ENCODE measurements at regions not wholly inside any gene's neighbourhood (a gene's known extent, or its start where the extent isn't known, plus 50 kb on each side); places are given as distances from the start of the nearest gene placed in this dataset.

DNA sequence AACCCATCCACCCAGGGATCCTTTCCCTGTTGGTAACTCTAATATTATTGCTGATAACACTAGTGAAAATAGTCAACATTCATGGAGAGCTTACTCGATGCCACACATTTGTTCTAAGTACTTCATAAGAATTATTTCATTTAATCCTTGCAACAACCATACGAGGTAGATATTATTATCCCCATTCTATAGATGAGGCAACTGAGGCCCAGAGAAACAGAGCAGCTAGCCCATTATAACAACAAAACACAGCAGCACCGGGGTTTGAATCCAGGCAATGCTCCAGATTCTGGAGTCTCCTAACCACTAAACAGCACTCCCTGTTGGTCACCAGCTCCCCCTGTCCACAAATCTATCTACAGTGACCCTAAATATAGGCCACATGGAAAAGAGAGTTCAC lies 90.4 kb upstream of the PKDCC start:
- Histone ChIP-seq H3K27ac (no peak overlapping the region), H3K27me3 (replicated peaks in 1 of 7) (no peaks in the 10 kb centered on the region), H3K4me1 (peaks cover 0 to 31% (median 18%) of the 10 kb centered on the region in 6 donors), H3K9me3 (no peaks in the 10 kb centered on the region), H3K4me3 (no peak overlapping the region), H3K36me3 (no peaks in the 10 kb centered on the region)
- DNase-seq: no peak
- TF ChIP-seq, protein P1, sequence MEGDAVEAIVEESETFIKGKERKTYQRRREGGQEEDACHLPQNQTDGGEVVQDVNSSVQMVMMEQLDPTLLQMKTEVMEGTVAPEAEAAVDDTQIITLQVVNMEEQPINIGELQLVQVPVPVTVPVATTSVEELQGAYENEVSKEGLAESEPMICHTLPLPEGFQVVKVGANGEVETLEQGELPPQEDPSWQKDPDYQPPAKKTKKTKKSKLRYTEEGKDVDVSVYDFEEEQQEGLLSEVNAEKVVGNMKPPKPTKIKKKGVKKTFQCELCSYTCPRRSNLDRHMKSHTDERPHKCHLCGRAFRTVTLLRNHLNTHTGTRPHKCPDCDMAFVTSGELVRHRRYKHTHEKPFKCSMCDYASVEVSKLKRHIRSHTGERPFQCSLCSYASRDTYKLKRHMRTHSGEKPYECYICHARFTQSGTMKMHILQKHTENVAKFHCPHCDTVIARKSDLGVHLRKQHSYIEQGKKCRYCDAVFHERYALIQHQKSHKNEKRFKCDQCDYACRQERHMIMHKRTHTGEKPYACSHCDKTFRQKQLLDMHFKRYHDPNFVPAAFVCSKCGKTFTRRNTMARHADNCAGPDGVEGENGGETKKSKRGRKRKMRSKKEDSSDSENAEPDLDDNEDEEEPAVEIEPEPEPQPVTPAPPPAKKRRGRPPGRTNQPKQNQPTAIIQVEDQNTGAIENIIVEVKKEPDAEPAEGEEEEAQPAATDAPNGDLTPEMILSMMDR (IDR thresholded peaks at IDR 0.05 in 8 of 11, conservative IDR thresholded peaks at IDR 0.05 in 3 of 11): no peak
- TF ChIP-seq POLR2AphosphoS5 (IDR thresholded peaks at IDR 0.05) (no peak), POLR2A (IDR thresholded peaks at IDR 0.05) (no peak)
- WGBS, 5 donors: 82 to 94% (median 86%) methylated on average over 3 of the region's 3 CpGs
- intact Hi-C loops (cut with DNase I; ENCODE audit: low total_unique reads): no loop called here

DNA sequence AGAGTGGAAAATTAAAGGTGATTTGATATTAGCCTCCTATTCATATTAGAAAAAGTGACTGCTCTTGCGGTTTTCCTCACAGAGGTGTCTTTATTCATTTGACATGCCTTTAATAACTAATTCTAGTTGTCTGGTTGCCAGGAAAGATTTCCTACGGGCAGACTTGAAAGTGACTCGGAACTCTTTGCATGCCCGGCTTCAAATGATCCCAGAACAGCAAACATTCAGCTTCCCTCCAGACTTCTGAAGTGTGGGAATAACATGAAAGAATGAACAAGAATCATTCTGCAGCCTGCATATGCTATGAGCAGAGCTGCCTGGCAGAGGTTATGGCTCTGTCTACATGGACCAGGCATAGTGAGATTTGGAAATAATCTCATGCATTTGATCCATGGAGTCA lies 89.6 kb upstream of the PKDCC start:
- H3K4me1 ChIP-seq: peaks cover 0 to 25% (median 18%) of the 10 kb centered on the region in 6 donors
- WGBS, 5 donors: 78 to 89% (median 85%) methylated on average over 4 of the region's 4 CpGs
- no peak overlapping the region for H3K27ac ChIP-seq
- intact Hi-C loops (cut with DNase I; ENCODE audit: low total_unique reads): no loop called here
- H3K4me3 ChIP-seq: no peak overlapping the region
- TF ChIP-seq, protein P1 (IDR thresholded peaks at IDR 0.05 in 8 of 11, conservative IDR thresholded peaks at IDR 0.05 in 3 of 11): no peak
- TF ChIP-seq POLR2AphosphoS5 (IDR thresholded peaks at IDR 0.05) (no peak), POLR2A (IDR thresholded peaks at IDR 0.05) (no peak)
- H3K9me3 ChIP-seq: no peaks in the 10 kb centered on the region
- no peaks in the 10 kb centered on the region for H3K36me3 ChIP-seq
- no peak for DNase-seq
- no peaks in the 10 kb centered on the region for H3K27me3 ChIP-seq (replicated peaks in 1 of 7)

DNA sequence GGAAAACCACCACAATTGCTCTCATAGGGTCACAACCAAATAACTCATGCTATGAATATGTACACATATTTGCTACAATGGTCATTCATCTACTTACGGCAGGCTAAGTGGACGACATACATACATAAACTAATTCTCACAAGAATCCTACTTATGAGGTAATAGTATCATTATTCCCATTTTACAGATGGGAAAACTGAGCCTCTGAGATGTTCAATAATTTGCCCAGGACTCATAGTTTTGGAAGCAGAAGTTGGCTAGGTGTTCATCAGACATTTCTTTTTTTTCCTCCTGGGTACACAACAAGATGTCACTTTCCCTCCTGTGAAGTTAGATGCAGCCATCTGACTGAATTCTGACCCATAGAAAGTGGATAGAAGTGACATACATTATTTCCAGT lies 89.0 kb upstream of the PKDCC start:
- TF ChIP-seq, protein P1 (IDR thresholded peaks at IDR 0.05 in 8 of 11, conservative IDR thresholded peaks at IDR 0.05 in 3 of 11): no peak
- intact Hi-C loops (cut with DNase I; ENCODE audit: low total_unique reads): no loop called here
- no peaks in the 10 kb centered on the region for H3K27me3 ChIP-seq (replicated peaks in 1 of 7)
- 87 to 96% (median 94%) methylated on average over 2 of the region's 2 CpGs for WGBS, 5 donors
- H3K9me3 ChIP-seq: no peaks in the 10 kb centered on the region
- no peak overlapping the region for H3K27ac ChIP-seq
- peaks cover 0 to 21% (median 15%) of the 10 kb centered on the region in 6 donors for H3K4me1 ChIP-seq
- H3K36me3 ChIP-seq: no peaks in the 10 kb centered on the region
- no peak for DNase-seq
- H3K4me3 ChIP-seq: no peak overlapping the region

DNA sequence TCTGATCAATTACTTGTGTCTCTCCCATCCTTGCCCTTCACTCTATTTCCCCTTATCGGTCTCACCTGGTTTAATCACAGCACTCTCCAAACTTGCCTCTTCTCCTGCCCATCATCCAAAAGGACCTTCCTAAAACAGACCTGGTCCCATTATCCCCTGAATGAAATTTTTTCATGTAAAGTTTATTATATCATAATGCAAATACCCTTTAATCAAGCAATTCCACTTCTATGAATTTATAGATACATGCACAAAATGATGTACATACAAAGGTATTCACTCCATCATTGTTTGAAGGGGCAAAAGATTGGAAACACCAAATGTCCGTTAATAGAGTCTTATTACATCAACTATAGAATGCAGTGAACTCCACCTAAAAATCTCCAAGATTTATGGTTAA lies 88.1 kb upstream of the PKDCC start:
- no peak overlapping the region for H3K4me3 ChIP-seq
- WGBS, 5 donors: 91 to 98% (median 95%) methylated on average over 2 of the region's 2 CpGs
- H3K27me3 ChIP-seq (replicated peaks in 1 of 7): no peaks in the 10 kb centered on the region
- no peaks in the 10 kb centered on the region for H3K9me3 ChIP-seq
- no peak for DNase-seq
- intact Hi-C loops (cut with DNase I; ENCODE audit: low total_unique reads): no loop called here
- no peak overlapping the region for H3K27ac ChIP-seq
- no peaks in the 10 kb centered on the region for H3K36me3 ChIP-seq
- TF ChIP-seq, protein P1 (IDR thresholded peaks at IDR 0.05 in 8 of 11, conservative IDR thresholded peaks at IDR 0.05 in 3 of 11): no peak
- H3K4me1 ChIP-seq: peaks cover 0 to 18% (median 9%) of the 10 kb centered on the region in 6 donors
